ENCODE measurements at regions not wholly inside any gene's neighbourhood (a gene's known extent, or its start where the extent isn't known, plus 50 kb on each side); places are given as distances from the start of the nearest gene placed in this dataset.

DNA sequence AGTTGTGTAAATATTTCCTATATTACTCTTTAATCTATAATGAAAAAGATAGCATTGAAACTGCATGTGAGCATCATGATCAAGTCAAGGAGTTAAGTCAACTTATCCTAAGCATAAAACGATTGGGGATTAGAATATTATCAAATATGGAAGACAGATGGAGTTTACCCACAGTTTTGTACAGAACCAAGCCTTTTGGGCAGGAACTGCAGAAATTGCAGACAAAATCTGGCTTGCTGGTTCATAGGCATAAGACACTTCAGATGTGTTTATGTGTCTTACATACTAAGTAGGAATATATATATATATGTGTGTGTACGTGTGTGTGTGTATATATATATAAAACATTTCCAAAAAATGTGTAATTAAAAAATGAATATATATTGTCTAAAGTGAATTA, 375.4 kb upstream of the TPK1 start:
- H3K9ac ChIP-seq (replicated peaks; ENCODE audit: extremely low read depth, insufficient read depth, low read length), result no peak overlapping the region
- no peaks in the 10 kb centered on the region for H3K36me3 ChIP-seq (ENCODE audit: control insufficient read depth in 2 of 2, extremely low read depth in 1 of 2, insufficient read depth in 2 of 2, low read length in 2 of 2)
- H3K4me2 ChIP-seq (ENCODE audit: insufficient read depth, low read length), result no peak overlapping the region
- ChIA-PET POLR2A (no interaction called here), CTCF (no interaction called here)
- H3K9me3 ChIP-seq (replicated peaks; ENCODE audit: control insufficient read depth, insufficient read depth, low read length), result peaks cover 2% of the 10 kb centered on the region
- H4K20me1 ChIP-seq (replicated peaks; ENCODE audit: control insufficient read depth, extremely low read depth, insufficient read depth, low read length), result no peaks in the 10 kb centered on the region
- no peaks in the 10 kb centered on the region for H3K4me1 ChIP-seq (ENCODE audit: control insufficient read depth, extremely low read depth, insufficient read depth, low read length)
- H2AFZ ChIP-seq (ENCODE audit: low read depth, low read length), result no peak overlapping the region
- no peaks in the 10 kb centered on the region for H3K9me1 ChIP-seq (replicated peaks; ENCODE audit: control insufficient read depth, extremely low read depth, insufficient read depth, low read length)
- TF ChIP-seq MYC (IDR thresholded peaks at IDR 0.05; ENCODE audit: low read depth, low read length) (no peak), FOS (IDR thresholded peaks at IDR 0.05; ENCODE audit: borderline replicate concordance, insufficient read depth, low read length) (no peak), EZH2 (IDR thresholded peaks at IDR 0.05; ENCODE audit: borderline replicate concordance, low read depth, low read length, severe bottlenecking) (no peak), POLR2AphosphoS5 (IDR thresholded peaks at IDR 0.05; ENCODE audit: insufficient read depth, low read depth, low read length) (no peak), GATA2 (IDR thresholded peaks at IDR 0.05; ENCODE audit: insufficient read depth, insufficient read length, low read depth, low read length) (no peak), CTCF (IDR thresholded peaks at IDR 0.05; ENCODE audit: extremely low read depth in 1 of 2, insufficient read depth in 1 of 2, low read depth in 1 of 2, low read length in 2 of 2) (no peak), JUN (IDR thresholded peaks at IDR 0.05; ENCODE audit: borderline replicate concordance, insufficient read depth, insufficient read length, low read depth) (no peak), POLR2A (IDR thresholded peaks at IDR 0.05; ENCODE audit: low read depth, low read length) (no peak)
- TF ChIP-seq, protein P1, sequence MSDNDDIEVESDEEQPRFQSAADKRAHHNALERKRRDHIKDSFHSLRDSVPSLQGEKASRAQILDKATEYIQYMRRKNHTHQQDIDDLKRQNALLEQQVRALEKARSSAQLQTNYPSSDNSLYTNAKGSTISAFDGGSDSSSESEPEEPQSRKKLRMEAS (IDR thresholded peaks at IDR 0.05; ENCODE audit: insufficient read depth, insufficient read length), result no peak
- intact Hi-C loops (cut with micrococcal nuclease), result no loop called here
- BruUV-seq (replicated peaks), result no TSS peak
- dilution Hi-C loops (cut with MboI; ENCODE audit: extremely low pct_ligation_motif_present, low sequenced_read_pairs), result no loop called here
- no peaks in the 10 kb centered on the region for H3K79me2 ChIP-seq (ENCODE audit: control insufficient read depth, insufficient read depth, low read length)
- DNase-seq (ENCODE audit: low read depth, low spot score), result no peak
- H3K27me3 ChIP-seq (ENCODE audit: control insufficient read depth in 2 of 2, insufficient read depth in 2 of 2, low read length in 2 of 2), result no peaks in the 10 kb centered on the region
- no peak overlapping the region for H3K4me3 ChIP-seq (replicated peaks in 1 of 3; ENCODE audit: insufficient read depth in 1 of 3, low read depth in 1 of 3, low read length in 3 of 3)
- no peak for FAIRE-seq
- no peak overlapping the region for H3K27ac ChIP-seq (ENCODE audit: insufficient read depth, low read depth, low read length)

Data from endothelial cell of umbilical vein (primary cell).